GM21390 (cell line): ENCODE measurements at regions not wholly inside any gene's neighbourhood (a gene's known extent, or its start where the extent isn't known, plus 50 kb on each side); places are given as distances from the start of the nearest gene placed in this dataset.
A peak's percentile ranks its signal among the peaks of the same experiment; 100 is the strongest.

Experiments used
- ATAC-seq: cut with Tn5 transposase; IDR thresholded peaks from one replicate; pipeline ENCODE4 v1.9.1; 2021; ENCODE audit not compliant: unreplicated experiment

DNA sequence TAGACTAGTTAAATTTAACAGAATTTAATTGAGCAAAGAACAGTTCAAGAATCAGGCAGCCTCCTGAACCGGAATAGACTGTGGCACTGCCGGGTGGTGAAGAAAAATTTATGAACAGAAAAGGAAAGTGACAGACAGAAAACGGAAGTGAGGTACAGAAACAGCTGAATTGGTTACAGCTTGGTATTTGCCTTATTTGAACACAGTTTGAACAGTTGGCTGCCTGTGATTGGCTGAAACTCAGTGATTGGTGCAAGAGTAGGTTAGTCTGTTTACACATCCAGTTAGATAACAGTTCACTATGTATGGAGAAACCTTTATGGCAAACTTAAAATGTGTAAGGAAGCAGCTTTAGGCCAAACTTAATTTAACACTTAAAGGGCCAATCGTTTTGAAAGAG, 116.0 kb upstream of the CITED2 start:
- ATAC-seq: peak; percentile 62

DNA sequence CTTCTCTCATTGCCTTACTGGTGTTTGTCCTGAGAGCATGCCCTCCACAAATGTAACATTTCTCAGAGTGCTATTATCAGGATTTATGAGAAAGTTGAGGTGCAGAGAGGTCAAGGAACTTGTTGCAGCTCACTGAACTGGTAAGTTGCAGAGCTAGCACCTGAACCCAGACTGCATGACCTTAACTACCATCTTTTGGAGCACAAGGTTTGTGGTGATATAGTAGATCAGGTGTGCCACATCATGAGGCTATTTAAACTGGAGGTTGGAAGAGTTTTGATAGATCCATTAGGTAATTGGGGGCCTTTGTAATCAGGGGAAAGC, 112.0 kb upstream of the CITED2 start:
- no peak for ATAC-seq

DNA sequence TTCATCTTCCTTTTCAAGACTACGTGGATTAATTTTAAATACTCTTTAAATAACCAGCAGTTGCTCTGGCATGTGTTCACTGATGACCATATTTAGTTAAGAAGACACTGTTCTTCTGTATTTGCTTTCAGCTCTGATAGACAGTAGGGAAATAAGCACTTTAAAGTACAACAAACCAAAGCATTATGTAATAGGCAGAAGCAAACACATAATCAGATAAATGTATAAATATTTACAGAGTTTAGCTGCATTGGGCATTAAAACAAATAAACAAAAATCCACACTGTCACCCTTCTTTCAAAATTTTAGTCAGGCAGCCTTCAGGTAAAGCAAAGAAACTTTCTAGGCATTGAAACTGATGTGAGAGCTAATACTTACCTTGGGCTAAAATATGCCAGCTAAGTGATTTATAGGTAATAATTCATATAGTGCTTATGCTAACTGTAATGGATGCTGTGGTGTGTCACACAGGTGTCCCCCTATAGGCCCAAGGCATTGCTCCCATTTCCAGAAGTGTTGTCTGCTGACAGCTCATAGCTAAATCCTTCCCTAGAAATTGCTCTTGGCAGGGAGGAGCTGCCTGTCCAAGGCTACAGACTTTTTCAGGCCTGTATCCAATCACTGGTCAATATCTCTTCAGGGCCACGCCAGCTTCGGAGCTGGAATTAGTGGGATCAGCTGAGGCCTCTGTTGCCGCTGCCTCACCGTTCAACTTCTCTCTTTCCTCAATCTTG, 111.5 kb upstream of the CITED2 start:
- ATAC-seq: no peak

DNA sequence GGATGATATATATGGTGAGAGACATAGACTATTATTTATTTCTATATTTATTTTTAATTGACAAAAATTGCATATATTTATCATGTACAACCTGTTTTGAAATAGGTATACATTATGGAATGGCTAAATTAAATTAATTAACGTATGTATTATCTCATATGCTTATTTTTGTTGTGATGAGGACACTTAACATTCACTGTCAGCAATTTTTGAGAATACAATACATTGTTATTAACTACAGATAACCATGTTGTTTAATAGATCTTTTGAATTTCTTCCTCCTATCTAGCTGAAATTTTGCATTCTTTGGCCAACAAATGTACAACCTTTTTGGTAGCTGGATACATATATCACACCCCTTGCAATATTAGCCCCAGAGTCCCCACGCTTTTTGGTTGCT, 110.7 kb upstream of the CITED2 start:
- no peak for ATAC-seq

DNA sequence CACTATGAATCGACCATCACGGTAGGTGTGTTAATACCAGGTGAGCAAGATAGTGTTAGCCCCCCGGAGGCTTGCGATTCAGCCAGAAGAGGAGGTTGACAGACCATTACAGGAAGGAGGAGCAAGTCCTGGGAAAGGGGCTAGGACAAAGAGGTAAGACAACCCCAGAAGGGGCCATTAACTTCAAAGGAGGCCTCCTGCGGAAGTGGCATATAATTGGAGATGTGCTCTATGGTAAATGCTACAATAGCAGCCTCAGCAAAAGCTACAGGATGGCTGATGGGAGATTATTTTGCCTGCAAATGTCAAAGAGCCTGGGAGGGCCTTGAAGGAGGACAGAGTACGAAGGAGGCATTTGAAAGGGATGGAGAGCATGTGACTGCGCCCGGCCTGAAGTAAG, 108.6 kb upstream of the CITED2 start:
- no peak for ATAC-seq

DNA sequence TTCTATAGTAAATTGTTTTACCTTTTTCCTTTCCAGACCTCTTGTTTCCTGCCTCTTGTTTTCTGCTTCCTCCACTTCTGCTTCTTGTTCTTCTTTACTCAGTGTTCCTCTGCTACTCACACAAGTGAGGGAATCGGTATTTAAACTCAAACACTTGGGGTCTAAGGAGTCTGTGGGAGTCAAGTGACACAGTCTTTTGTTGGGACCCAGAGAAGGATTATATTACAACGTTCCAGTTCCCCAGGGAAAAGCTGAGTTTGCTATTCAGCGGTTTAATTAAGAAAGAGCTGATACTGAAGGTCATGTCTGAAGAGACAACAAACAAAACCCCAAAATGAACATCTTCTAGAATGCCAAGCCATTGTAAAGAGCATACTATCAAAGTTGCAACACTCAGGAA, 107.8 kb upstream of the CITED2 start:
- no peak for ATAC-seq

DNA sequence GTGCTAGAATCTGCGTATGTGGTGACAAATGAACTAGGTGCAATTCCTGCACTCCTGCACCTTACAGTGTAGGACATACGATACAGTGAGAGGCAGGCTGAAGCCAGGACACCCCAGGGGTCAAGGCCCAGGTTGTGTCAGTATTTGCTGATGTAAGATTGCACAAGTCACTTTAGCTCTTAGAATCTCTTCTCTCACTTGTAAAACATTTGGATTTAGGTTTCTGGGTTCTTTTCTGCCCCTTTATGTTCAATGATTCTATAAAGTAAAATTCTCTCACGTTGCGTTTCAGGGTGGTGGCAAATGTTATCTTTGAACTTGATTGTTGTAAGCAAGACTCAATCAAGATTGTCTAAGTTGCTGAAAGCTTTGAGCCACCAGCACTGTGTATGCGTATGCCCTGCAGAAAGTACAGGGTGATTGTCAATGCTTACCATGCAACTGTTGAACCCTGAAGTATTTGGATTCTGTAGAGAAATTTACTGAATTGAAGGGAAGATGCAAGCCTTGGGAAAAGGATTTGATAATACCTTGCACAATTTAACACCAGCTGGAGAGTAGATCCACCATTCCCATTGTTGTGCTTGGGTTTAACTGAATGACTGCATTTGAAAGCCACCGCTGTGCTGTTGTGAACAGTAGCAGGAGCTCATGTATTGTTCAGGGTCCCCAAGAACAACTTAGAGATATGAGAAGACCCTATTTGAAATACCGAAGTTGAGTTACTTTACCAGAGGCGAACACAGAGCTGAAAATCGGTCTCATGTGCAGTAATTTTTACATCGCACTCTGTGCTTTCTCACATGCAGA, 106.1 kb upstream of the CITED2 start:
- ATAC-seq: no peak

DNA sequence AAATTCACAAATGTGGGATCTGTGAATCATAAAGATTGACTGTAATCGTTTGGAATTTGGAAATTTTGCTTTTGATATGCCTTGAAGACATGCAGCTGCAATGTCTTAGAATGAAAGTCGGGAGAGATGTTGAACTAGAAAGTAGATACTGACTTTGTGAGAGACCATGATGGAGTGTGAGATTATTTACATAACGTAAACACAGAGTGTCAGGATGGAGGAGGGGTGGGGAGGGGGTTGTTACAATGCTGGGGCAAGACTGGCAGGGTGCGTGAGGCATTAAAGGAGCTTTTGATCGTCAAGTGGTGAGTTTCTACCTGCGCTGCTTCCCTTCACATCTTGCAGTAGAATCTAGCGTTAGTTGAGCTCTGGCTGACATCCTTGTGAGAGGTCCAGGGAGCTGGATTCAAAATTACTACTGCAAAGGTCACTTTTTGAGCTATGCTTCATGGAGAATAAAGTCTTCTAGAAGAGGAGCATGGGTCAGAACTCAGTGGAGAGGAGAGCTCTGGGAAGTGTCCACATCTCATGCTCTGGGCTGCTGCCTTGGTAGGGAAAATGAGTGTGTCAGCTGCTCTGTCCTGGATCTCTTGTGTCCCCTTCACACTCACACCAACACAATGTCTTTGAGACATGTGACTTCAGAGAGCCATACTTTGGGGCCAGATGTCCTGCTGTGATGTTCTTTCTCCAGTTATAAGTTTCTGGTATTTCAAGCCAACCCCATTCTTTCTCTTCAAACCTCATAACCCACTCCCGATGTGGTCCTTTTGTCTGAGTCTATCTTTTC, 105.2 kb upstream of the CITED2 start:
- ATAC-seq: no peak

DNA sequence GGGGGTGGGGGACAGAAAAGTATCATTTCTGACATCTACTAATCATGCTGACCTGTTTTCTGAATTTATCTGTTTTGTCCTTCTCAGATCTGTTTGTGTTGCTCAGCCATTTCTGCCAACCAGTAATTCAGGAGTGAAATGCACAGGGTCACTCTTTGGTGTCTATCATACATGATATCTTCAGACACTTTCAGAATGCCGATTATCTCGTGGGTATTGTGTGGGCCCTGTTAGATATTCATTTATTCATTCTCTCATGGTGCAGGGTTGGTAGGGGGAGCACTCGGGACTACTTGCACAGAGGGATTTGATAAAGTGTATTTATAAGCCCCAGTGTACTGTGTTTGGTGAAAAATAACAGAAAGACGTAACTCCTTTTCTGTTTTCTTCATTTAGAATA, 101.2 kb upstream of the CITED2 start:
- ATAC-seq: no peak

DNA sequence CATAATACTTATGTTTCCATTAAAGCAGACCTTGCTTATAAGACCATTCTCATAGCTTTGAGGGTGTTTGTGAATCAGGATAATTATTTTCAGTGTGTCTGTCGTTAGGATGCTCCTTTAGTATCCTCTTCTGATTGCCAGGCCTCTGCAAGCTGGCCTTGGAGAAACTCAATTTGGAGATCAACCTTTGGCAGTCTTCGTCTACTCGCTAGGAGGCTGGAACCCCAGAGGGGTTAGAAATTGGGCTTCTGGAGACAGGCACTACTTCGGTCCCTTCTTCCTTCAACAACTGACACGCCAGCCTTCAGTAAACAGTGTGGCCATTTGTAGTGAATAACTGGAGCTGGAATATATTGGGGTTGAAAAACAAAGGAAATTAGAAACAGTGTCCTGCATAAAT, 100.8 kb upstream of the CITED2 start:
- no peak for ATAC-seq

DNA sequence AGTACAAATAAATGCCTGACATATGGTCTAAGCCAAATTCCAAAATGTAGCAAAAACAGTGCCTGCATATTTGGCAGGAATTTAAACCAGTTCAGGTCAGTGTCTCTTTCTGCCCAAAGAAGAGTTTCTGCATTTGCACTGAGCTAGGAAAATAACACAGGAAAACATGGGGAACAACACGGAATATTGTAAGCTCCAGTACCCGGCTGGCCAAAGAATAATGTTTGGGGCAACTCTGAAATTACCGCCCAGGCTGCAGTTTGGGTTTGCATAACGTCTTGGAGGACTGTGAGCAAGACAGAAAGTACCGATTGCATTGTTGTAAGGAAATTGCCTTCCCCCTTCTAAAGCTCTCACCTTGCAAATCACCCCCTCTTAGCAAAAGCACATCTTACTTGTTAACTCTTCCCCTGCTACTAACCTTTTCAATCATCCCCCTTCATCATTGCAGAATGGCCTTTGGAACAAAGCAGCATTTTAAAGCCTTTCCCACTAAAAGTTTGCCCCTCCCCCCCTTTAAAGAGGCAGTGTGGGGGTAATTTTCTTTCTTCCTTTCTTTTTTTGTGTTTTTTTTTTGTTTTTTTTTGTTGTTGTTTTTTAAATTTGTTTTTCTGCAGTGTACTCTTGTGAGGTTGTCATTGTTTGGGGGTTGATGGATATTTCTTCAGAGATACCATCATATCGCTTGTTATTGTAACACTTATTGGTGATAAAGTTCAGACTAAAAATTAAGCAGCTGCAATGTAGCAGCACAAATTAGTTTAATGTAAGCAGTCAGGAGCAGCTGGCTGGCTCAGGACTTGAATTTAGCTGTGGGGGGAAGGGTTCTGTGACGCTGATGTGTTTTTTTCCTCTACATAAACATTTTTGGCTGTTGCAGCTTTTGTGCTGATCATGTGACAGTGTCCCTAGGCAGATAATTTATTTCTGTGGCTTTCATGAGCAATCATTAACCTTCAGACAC, 100.0 kb upstream of the CITED2 start:
- ATAC-seq: peak; percentile 53

DNA sequence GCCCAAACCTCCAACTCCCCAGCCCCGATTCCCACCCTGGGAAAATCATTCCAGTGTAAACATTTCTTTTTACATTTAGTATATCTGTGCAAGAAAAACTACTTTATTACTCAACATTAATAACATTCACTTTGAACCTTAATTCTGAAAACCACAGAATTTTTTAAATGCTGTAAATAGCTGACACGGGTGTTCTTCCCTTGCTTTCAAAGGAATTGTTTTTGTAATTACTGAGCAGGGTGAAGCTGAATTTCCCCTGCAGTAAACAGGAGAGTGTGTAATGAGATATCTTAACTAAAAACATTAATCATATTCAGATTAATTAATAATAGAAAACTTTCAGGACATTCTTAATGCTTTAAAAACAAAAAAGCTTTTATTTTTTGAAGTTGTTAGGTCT, 99.3 kb upstream of the CITED2 start:
- no peak for ATAC-seq

DNA sequence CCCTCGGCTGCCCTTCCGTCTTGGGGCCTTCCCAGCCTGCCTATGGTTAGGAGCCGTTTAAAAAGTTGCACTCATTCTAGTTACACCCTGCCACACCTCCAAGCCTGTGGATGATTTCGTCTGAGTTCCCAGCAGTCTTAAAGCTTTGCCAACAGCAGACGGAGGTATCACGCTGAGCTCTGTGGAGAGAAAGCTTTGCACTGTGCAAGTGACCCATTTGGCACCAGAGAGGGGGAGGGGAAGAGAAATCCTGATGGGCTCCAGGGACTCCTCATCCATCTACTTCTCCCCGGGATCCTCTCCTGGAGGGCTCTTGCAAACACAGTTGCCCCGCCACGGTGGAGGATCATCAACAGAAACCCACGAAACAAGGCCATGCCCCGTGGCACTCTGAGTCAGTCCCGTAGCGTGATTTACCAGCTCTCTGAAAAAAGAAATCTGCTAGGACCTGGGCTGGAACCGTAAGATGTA, 98.8 kb upstream of the CITED2 start:
- ATAC-seq: no peak

DNA sequence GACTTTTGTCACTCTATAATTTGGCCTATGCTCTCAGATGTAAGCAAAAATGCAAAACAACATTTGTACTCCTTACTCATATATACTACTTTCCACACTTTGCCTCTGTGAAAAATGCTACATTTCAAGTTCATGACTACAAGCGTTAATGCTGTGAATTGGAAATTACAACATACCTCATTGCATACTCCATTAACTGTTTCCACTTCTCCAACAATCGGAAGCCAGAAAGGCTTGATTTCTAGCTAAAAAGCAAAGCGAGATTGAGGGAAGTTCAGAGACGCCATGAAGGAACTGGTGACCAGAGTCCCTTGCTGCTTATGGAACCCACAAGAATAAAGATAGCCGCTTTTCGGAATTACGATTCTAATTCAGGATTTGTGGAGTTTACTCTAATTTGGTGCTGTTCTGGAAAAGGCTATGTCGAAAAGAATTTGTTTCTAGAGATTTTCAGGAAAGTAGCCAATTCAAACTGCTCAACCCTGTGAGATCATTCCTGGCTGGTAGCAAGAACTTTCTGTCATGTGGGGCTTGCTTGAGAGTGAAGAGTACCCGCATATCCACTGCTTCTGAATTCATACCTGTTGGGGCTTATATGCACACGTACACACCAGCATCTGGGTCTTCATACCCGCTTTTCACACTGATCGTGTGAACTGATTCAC, 98.0 kb upstream of the CITED2 start:
- ATAC-seq: no peak

DNA sequence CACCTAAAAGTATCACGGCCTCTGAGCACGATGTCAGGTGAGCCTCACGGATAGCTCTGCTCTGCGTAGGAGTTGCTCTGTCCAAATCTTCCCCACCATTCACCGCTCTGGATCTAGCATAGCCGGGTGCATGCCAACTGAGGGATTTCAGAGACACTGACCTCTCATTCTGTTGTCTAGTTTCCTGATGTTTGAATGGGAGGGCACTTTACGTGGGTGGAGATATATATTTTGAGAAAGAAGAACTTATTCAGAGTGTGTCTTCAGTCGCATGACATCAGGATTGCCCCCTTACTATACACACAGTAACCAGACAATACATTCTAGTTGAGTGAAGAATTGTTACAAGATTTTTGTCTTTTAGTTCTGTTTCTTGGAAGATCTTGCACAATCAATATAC, 96.5 kb upstream of the CITED2 start:
- ATAC-seq: no peak

DNA sequence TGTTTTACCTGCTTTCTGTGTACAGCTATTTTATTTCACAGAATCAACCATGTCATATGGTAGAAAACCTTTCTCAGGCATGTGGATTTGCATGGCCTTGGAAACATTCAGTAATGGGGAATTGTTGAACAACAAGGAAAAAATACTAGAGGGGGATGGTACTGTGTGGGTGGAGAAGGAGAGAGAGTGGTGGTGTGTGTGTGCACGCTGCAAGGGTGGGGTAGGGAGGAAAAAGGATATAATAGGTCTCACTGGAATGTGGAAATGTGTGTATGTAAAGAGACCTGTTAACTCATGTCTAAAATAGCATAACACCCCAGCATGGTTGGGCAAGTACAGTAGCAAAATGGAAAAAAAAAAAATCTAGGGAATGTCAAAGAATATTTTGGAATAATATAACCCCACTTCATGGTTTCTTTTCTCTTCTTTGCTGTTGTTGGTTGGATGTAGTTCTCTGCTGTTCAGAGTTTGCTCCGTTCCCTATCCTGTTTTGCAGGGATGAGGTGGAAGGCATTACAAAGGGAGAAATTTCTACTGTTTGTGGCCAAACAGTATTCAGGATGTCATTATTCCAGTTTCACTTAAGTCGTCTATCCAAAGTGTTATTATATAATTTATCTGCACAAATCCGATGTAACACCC, 93.9 kb upstream of the CITED2 start:
- ATAC-seq: no peak

DNA sequence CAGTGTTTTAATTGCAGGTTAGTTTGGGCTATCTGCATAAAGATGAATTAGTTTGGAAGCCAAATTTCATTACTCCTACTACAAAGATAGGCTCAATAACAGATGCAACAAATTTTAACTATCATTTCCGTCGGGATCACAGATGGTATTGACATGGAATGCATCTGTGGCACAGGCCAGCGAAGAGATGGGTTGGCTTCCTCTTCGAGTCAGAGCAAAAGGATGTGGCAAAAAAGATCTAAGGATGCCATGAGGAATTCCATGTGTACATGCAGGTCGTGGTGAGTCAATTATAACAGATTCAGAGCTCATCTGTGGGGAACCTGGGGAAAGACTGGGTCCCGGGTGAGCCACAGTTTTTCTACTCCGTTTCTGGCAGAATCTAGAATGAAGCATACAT, 83.0 kb upstream of the CITED2 start:
- ATAC-seq: no peak

DNA sequence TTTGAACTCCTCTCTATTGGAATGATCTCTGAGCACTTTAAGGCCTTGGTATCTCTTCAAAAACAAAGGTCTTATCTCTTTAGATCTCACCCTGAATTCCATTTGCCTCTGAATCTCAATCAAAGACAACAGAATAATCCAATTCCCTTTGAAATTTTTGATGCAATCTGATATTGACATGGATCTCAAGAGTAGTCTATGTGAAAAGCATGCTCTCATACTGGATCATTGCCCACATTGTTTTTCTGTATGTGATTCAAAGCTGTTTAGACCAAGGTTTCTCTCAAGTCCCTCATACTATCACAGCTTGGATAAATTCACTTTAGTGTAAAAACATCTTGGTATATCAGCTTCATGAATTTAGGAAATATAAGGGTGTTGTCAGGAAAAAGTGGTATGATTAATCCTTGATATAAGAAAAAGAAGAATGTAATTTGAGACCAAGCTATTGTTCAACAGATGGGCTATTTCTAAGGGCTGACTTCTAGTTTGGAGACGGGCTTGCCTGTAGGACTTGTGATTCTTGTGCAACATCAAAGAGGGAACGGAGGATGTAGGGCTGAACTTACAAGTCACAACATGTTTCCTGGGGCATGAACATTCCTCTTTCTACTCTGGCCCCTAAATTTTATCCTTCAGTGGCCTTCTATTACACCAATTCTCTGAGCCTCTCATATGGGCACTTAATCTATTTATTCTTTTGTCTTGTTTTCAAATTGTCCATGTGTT, 77.9 kb upstream of the CITED2 start:
- no peak for ATAC-seq

DNA sequence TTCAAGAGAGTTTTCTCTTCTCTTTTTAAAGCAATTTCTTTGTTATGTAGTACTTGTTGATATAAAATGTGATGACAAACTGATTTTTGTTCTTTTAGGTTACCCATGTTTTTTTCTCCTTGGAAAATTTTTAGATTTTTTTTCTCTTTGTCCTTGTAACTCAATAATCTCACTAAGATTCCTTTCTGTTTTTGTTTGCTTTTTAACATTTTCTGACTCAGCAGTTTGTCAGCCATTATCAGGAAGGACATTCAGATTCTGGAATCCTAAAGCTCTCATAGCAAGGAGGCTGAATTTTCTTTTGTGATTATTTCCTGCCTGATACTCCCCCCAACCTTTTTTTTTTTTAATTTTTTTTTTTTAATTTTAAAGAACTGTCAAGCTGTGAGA, 75.2 kb upstream of the CITED2 start:
- no peak for ATAC-seq
